GM23338 (cell line): ENCODE measurements at regions not wholly inside any gene's neighbourhood (a gene's known extent, or its start where the extent isn't known, plus 50 kb on each side); places are given as distances from the start of the nearest gene placed in this dataset.

ENCODE experiments used
- ATAC-seq: fragments of 200-7000 bp; cut with Tn5 transposase; 3 replicates; pipeline ENCODE4 v1.9.1; 2020
- DNase-seq: peaks from one replicate; pipeline ENCODE4 v3.0.0-alpha.2; 2015; ENCODE audit warnings: low spot score
- H2AFZ ChIP-seq: fragments of 200-600 bp; sonication (generic); 2 replicates; pipeline ENCODE4 v1.8.0; 2016; ENCODE audit warnings: antibody characterized with exemption, mild to moderate bottlenecking, moderate library complexity
- H3F3A ChIP-seq: fragments of 200-600 bp; sonication (generic); replicated peaks from 2 replicates; pipeline ENCODE4 v1.8.0; 2017; ENCODE audit warnings: antibody characterized with exemption, mixed run types, low read depth
- H3K27ac ChIP-seq: fragments of 200-600 bp; sonication (generic); 2 replicates; pipeline ENCODE4 v1.6.1; 2016; ENCODE audit warnings: low read depth
- H3K27me3 ChIP-seq: fragments of 200-600 bp; sonication (generic); 2 replicates; pipeline ENCODE4 v1.8.0; 2016; ENCODE audit warnings: mild to moderate bottlenecking, mixed run types, moderate library complexity; ENCODE audit not compliant: insufficient read depth
- H3K36me3 ChIP-seq: fragments of 200-600 bp; sonication (generic); 2 replicates; pipeline ENCODE4 v1.8.0; 2016; ENCODE audit warnings: mild to moderate bottlenecking; ENCODE audit not compliant: insufficient read depth
- H3K4me1 ChIP-seq: fragments of 200-600 bp; sonication (generic); 2 replicates; pipeline ENCODE4 v1.8.0; 2016; ENCODE audit warnings: mild to moderate bottlenecking, moderate library complexity; ENCODE audit not compliant: insufficient read depth
- H3K4me2 ChIP-seq: fragments of 200-600 bp; sonication (generic); 2 replicates; pipeline ENCODE4 v1.7.1; 2017; ENCODE audit warnings: mixed run types
- H3K4me3 ChIP-seq: fragments of 200-600 bp; sonication (generic); 2 replicates; pipeline ENCODE4 v1.6.1; 2016; ENCODE audit warnings: mixed run types
- H3K79me2 ChIP-seq: fragments of 200-600 bp; sonication (generic); replicated peaks from 2 replicates; pipeline ENCODE4 v1.8.0; 2017; ENCODE audit warnings: mild to moderate bottlenecking; ENCODE audit not compliant: insufficient read depth
- H3K9me2 ChIP-seq: fragments of 200-600 bp; sonication (generic); 2 replicates; pipeline ENCODE4 v1.8.0; 2017; ENCODE audit not compliant: insufficient read depth
- H4K20me1 ChIP-seq: fragments of 200-600 bp; sonication (generic); replicated peaks from 2 replicates; pipeline ENCODE4 v1.8.0; 2017; ENCODE audit warnings: mild to moderate bottlenecking; ENCODE audit not compliant: insufficient read depth
- H3K27ac Mint-ChIP-seq: 2 replicates; pipeline ENCODE4 v1.8.0; 2020; ENCODE audit warnings: inconsistent platforms, mild to moderate bottlenecking, moderate library complexity, mixed read lengths
- H3K27me3 Mint-ChIP-seq: 3 replicates; pipeline ENCODE4 v1.8.0; 2022; ENCODE audit warnings: low read depth, mild to moderate bottlenecking, moderate library complexity, mixed read lengths, inconsistent platforms; ENCODE audit not compliant: insufficient read depth, poor library complexity
- H3K36me3 Mint-ChIP-seq: 3 replicates; pipeline ENCODE4 v1.8.0; 2021; ENCODE audit warnings: low read depth, mild to moderate bottlenecking, inconsistent platforms, moderate library complexity, mixed read lengths
- H3K4me1 Mint-ChIP-seq: 3 replicates; pipeline ENCODE4 v1.8.0; 2020; ENCODE audit warnings: mild to moderate bottlenecking, inconsistent platforms, mixed read lengths
- H3K4me3 Mint-ChIP-seq: 3 replicates; pipeline ENCODE4 v1.8.0; 2021; ENCODE audit warnings: moderate library complexity, mild to moderate bottlenecking, inconsistent platforms, mixed read lengths
- H3K9me3 Mint-ChIP-seq: 3 replicates; pipeline ENCODE4 v1.8.0; 2020; ENCODE audit warnings: moderate library complexity, mild to moderate bottlenecking, inconsistent platforms, mixed read lengths
- CREB1 ChIP-seq: fragments of 250-450 bp; sonication (Bioruptor Pico); IDR thresholded peaks from 2 replicates; pipeline ENCODE4 v1.5.0; 2020; ENCODE audit warnings: low read depth, mild to moderate bottlenecking, moderate library complexity
- EZH2 ChIP-seq: fragments of 200-600 bp; sonication (generic); IDR thresholded peaks from one replicate; pipeline ENCODE4 v1.8.0; 2017; ENCODE audit warnings: antibody characterized with exemption, mild to moderate bottlenecking, low read depth; ENCODE audit not compliant: unreplicated experiment
- EZH2phosphoT487 ChIP-seq: fragments of 200-600 bp; sonication (generic); IDR thresholded peaks from one replicate; pipeline ENCODE4 v1.8.1; 2018; ENCODE audit warnings: antibody characterized with exemption; ENCODE audit not compliant: unreplicated experiment
- JUNB ChIP-seq: IDR thresholded peaks from one replicate; pipeline ENCODE4 v1.6.1; 2016; ENCODE audit warnings: antibody characterized with exemption; ENCODE audit not compliant: unreplicated experiment
- NANOG ChIP-seq: IDR thresholded peaks from 2 replicates; pipeline ENCODE4 v1.6.1; 2016; ENCODE audit warnings: antibody characterized with exemption, borderline replicate concordance
- POLR2AphosphoS5 ChIP-seq: IDR thresholded peaks from 2 replicates; pipeline ENCODE4 v1.6.1; 2016; ENCODE audit warnings: antibody characterized with exemption, low read depth
- REST ChIP-seq: IDR thresholded peaks from one replicate; pipeline ENCODE4 v1.6.1; 2018; ENCODE audit warnings: antibody characterized with exemption; ENCODE audit not compliant: unreplicated experiment
- STAT1 ChIP-seq: IDR thresholded peaks from one replicate; pipeline ENCODE4 v1.6.1; 2016; ENCODE audit warnings: antibody characterized with exemption; ENCODE audit not compliant: unreplicated experiment
- ZNF114 ChIP-seq: fragments of 250-450 bp; sonication (Bioruptor Pico); IDR thresholded peaks from 2 replicates; pipeline ENCODE4 v1.5.0; 2020; ENCODE audit warnings: mild to moderate bottlenecking, moderate library complexity
- ZNF331 ChIP-seq: fragments of 250-450 bp; sonication (Bioruptor Pico); IDR thresholded peaks from 2 replicates; pipeline ENCODE4 v1.5.0; 2020; ENCODE audit warnings: low read depth, mild to moderate bottlenecking, moderate library complexity
- ZNF462 ChIP-seq: fragments of 250-450 bp; sonication (Bioruptor Pico); IDR thresholded peaks from 2 replicates; pipeline ENCODE4 v1.5.0; 2020; ENCODE audit warnings: mild to moderate bottlenecking, moderate library complexity

GRCh38 chr3:103532986-103533385 is 1098.2 kb downstream of the ZPLD1 start (continued):
- TF ChIP-seq ZNF462 (CRISPR knock-in tag) (no peak), REST (no peak), EZH2phosphoT487 (no peak), ZNF331 (no peak)

GRCh38 chr3:103554451-103554850 is 1119.6 kb downstream of the ZPLD1 start:
- Mint-ChIP-seq H3K4me1 (peaks cover 9% of the 10 kb centered on the region), H3K36me3 (no peaks in the 10 kb centered on the region), H3K9me3 (no peaks in the 10 kb centered on the region), H3K4me3 (no peak overlapping the region), H3K27me3 (no peaks in the 10 kb centered on the region), H3K27ac (peak overlapping the region; percentile 55; the same call in 1 of the 2 replicates)
- DNase-seq, result no peak
- Histone ChIP-seq H3K4me2 (no peak overlapping the region), H4K20me1 (no peaks in the 10 kb centered on the region), H3K27ac (no peak overlapping the region), H3K36me3 (no peaks in the 10 kb centered on the region), H3K4me3 (no peak overlapping the region), H3K9me2 (no peaks in the 10 kb centered on the region), H3F3A (no peaks in the 10 kb centered on the region), H3K4me1 (peaks cover 8% of the 10 kb centered on the region), H3K79me2 (no peaks in the 10 kb centered on the region), H3K27me3 (no peaks in the 10 kb centered on the region), H2AFZ (peak overlapping the region; percentile 52; the same call in 1 of the 2 replicates)
- no peak for ATAC-seq
- no peak for TF ChIP-seq STAT1
- no peak for TF ChIP-seq NANOG
- no peak for TF ChIP-seq REST
- TF ChIP-seq CREB1, result no peak
- TF ChIP-seq POLR2AphosphoS5, result no peak
- TF ChIP-seq EZH2phosphoT487, result no peak
- no peak for TF ChIP-seq ZNF114 (CRISPR knock-in tag)
- no peak for TF ChIP-seq JUNB
- no peak for TF ChIP-seq EZH2
